Peyer's patch (tissue), 4 donors: ENCODE measurements at regions not wholly inside any gene's neighbourhood (a gene's known extent, or its start where the extent isn't known, plus 50 kb on each side); places are given as distances from the start of the nearest gene placed in this dataset.

Experiments used
- DNase-seq, 3 donors: peaks; one replicate each; pipeline ENCODE4 v3.0.0-alpha.2; 2017 to 2019
- H3K27ac ChIP-seq, 4 donors: fragments of 200-600 bp; sonication (generic); one replicate each; pipeline ENCODE4 v1.5.1; 2016 to 2019
- H3K27me3 ChIP-seq, 2 donors: fragments of 200-600 bp; sonication (generic); one replicate each; pipeline ENCODE4 v1.5.1; 2019
- H3K36me3 ChIP-seq, 3 donors: fragments of 200-600 bp; sonication (generic); one replicate each; pipeline ENCODE4 v1.5.1; 2016 to 2019
- H3K4me1 ChIP-seq, 4 donors: fragments of 200-600 bp; sonication (generic); one replicate each; pipeline ENCODE4 v1.5.1; 2016 to 2019
- H3K4me3 ChIP-seq, 4 donors: fragments of 200-600 bp; sonication (generic); 1 replicate in 3 of 4; 2 replicates in 1 of 4; pipeline ENCODE4 v1.5.1; 2016 to 2019; ENCODE audit warnings: mild to moderate bottlenecking in 1 of 4
- H3K9me3 ChIP-seq, 4 donors: fragments of 200-600 bp; sonication (generic); one replicate each; pipeline ENCODE4 v1.5.1; 2016 to 2019; ENCODE audit warnings: mild to moderate bottlenecking in 1 of 4
- CTCF ChIP-seq, 6 experiments: fragments of 450-650 bp in 4 of 6; fragments of 200-600 bp in 2 of 6; sonication (generic) in 1 of 6; IDR thresholded peaks; one replicate each; pipeline ENCODE4 v1.5.1; 2017 to 2019; ENCODE audit warnings: antibody characterized with exemption in 6 of 6, mild to moderate bottlenecking in 3 of 6, moderate library complexity in 1 of 6
- POLR2A ChIP-seq, 2 donors: fragments of 450-650 bp; IDR thresholded peaks; one replicate each; pipeline ENCODE4 v1.5.1; 2017; ENCODE audit warnings: antibody characterized with exemption in 2 of 2, mild to moderate bottlenecking in 2 of 2, moderate library complexity in 2 of 2

DNA sequence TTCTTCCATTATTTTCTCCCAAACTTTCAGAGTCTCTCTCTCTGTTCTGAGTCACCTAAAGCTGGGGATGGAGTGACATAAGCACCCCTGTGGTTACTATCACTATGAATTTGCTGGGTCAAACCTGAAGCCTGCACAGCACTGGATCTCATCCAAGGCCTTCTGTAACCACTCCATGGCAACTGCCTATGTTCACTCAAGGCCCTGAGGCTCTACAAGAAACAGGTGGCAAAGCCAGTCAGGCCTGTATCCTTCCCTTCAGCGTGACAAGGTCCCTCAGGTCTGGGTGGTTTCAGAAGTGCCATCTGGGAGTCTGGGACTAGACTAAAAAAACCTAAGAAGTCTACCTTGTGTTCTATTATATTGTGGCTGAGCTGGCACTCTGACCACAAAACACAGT, 1278.8 kb upstream of the EYS start:
- Histone ChIP-seq H3K36me3 (no peaks in the 10 kb centered on the region), H3K9me3 (no peaks in the 10 kb centered on the region), H3K27me3 (no peaks in the 10 kb centered on the region), H3K27ac (no peak overlapping the region), H3K4me3 (no peak overlapping the region), H3K4me1 (no peaks in the 10 kb centered on the region)
- TF ChIP-seq CTCF (IDR thresholded peaks at IDR 0.05) = no peak
- no peak for TF ChIP-seq POLR2A (IDR thresholded peaks at IDR 0.05)
- no peak for DNase-seq

DNA sequence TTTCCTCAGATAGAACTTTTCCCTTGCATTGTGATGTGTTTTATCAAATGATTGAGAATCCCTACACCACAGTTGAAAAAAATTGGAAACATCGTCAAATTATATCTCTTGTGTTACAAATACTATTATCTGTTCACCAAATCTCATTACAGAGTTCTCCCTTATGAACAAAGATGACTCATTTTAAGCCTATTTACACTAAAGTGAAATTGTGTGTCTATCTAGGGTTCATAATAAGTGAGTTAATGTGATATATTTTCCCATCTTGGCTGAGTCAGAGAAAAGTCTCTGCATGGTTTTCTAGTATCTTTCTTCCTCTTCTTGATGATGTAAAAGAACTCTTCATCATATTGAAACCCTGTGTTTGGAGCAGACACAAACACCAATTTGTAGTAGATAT, 1263.3 kb upstream of the EYS start:
- Histone ChIP-seq H3K27me3 (no peaks in the 10 kb centered on the region), H3K9me3 (no peaks in the 10 kb centered on the region), H3K27ac (no peak overlapping the region), H3K4me3 (no peak overlapping the region), H3K4me1 (no peaks in the 10 kb centered on the region), H3K36me3 (no peaks in the 10 kb centered on the region)
- no peak for TF ChIP-seq CTCF (IDR thresholded peaks at IDR 0.05)
- no peak for TF ChIP-seq POLR2A (IDR thresholded peaks at IDR 0.05)
- DNase-seq = no peak

- no peak for DNase-seq
- Histone ChIP-seq H3K9me3 (no peaks in the 10 kb centered on the region), H3K27me3 (no peaks in the 10 kb centered on the region), H3K4me1 (no peaks in the 10 kb centered on the region), H3K36me3 (no peaks in the 10 kb centered on the region), H3K27ac (no peak overlapping the region), H3K4me3 (no peak overlapping the region)
- TF ChIP-seq POLR2A (IDR thresholded peaks at IDR 0.05) = no peak
- TF ChIP-seq CTCF (IDR thresholded peaks at IDR 0.05) = no peak
Observed at GRCh38 chr6:66965227-66965626, 1258.2 kb upstream of the EYS start.

DNA sequence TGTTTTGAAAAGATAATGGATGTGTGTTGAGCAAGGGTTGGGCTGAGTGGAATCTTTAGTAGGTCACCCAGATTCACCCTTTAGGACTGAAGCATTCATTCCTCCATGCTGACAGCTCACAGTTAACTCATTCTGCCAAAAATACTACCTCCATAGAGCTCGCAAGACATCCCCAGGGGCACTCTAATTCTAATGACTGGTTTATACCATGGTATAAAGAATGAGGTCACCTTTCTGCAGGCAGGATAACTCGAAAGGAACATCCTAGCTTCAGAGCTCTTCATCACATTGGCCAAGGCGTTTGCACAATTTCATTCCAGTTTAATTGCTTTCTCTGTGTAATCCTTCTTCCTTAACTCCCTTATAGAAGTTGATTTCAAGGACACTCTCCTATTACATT, 1257.2 kb upstream of the EYS start:
- TF ChIP-seq CTCF (IDR thresholded peaks at IDR 0.05) = no peak
- no peak for TF ChIP-seq POLR2A (IDR thresholded peaks at IDR 0.05)
- H3K4me3 ChIP-seq = no peak overlapping the region
- no peaks in the 10 kb centered on the region for H3K9me3 ChIP-seq
- H3K4me1 ChIP-seq = no peaks in the 10 kb centered on the region
- DNase-seq = no peak
- H3K27ac ChIP-seq = no peak overlapping the region
- H3K27me3 ChIP-seq = no peaks in the 10 kb centered on the region
- H3K36me3 ChIP-seq = no peaks in the 10 kb centered on the region

GRCh38 chr6:66962082-66962481, 1255.1 kb upstream of the EYS start:
- no peaks in the 10 kb centered on the region for H3K9me3 ChIP-seq
- no peaks in the 10 kb centered on the region for H3K36me3 ChIP-seq
- no peak for DNase-seq
- no peaks in the 10 kb centered on the region for H3K27me3 ChIP-seq
- TF ChIP-seq CTCF (IDR thresholded peaks at IDR 0.05) = no peak
- TF ChIP-seq POLR2A (IDR thresholded peaks at IDR 0.05) = no peak
- no peak overlapping the region for H3K27ac ChIP-seq
- H3K4me1 ChIP-seq = no peaks in the 10 kb centered on the region
- no peak overlapping the region for H3K4me3 ChIP-seq

GRCh38 chr6:66961191-66961590, 1254.2 kb upstream of the EYS start:
- Histone ChIP-seq H3K27me3 (no peaks in the 10 kb centered on the region), H3K4me1 (no peaks in the 10 kb centered on the region), H3K9me3 (no peaks in the 10 kb centered on the region), H3K4me3 (no peak overlapping the region), H3K36me3 (no peaks in the 10 kb centered on the region), H3K27ac (no peak overlapping the region)
- DNase-seq = no peak
- TF ChIP-seq CTCF (IDR thresholded peaks at IDR 0.05) (no peak), POLR2A (IDR thresholded peaks at IDR 0.05) (no peak)
